ENCODE measurements at regions not wholly inside any gene's neighbourhood (a gene's known extent, or its start where the extent isn't known, plus 50 kb on each side); places are given as distances from the start of the nearest gene placed in this dataset.

DNA sequence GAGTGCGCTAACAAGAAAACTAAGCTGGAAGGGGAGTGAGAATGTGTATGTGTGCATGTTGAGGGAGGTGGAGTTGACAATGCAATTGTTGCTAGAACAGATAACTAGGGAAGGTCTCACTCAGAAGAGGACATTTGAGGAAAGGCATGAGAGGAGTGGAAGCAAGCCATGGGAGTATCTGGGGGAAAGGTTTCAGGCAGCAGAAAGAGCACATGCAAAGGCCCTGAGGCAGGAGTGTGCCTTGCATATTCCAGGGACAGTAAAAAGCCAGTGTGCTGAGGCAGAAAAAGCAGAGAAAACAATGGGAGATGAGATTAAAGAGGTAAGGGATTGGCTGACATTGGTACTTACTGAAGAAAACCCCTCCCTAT, 149.6 kb upstream of the ADO start:
- no peak for TF ChIP-seq EZH2phosphoT487 (IDR thresholded peaks at IDR 0.05; ENCODE audit: insufficient read depth, low read depth)
- no peak for TF ChIP-seq EZH2 (IDR thresholded peaks at IDR 0.05; ENCODE audit: insufficient read depth, poor library complexity, severe bottlenecking)

Measured in GM23248 (cell line).